HG02938 (cell line): ENCODE measurements at regions not wholly inside any gene's neighbourhood (a gene's known extent, or its start where the extent isn't known, plus 50 kb on each side); places are given as distances from the start of the nearest gene placed in this dataset.

Source experiments
- ATAC-seq: cut with Tn5 transposase; IDR thresholded peaks from one replicate; pipeline ENCODE4 v1.9.1; 2021; ENCODE audit warnings: mild to moderate bottlenecking, moderate library complexity; ENCODE audit not compliant: unreplicated experiment

- no peak for ATAC-seq
Measured at GRCh38 chr2:37588316-37588777, 83.1 kb downstream of the CDC42EP3 start.

GRCh38 chr2:37589298-37589697 lies 82.1 kb downstream of the CDC42EP3 start:
- no peak for ATAC-seq

- ATAC-seq: no peak
Measured at GRCh38 chr2:37590119-37590571, 81.3 kb downstream of the CDC42EP3 start.
